WTC11 (cell line): ENCODE measurements at regions not wholly inside any gene's neighbourhood (a gene's known extent, or its start where the extent isn't known, plus 50 kb on each side); places are given as distances from the start of the nearest gene placed in this dataset.

Experiments used
- CREB1 ChIP-seq: sonication (generic); formaldehyde crosslinking; IDR thresholded peaks from 2 replicates; pipeline ENCODE4 v1.8.0; 2023; ENCODE audit warnings: mild to moderate bottlenecking, missing genetic modification reagents
- JUN ChIP-seq: sonication (generic); formaldehyde crosslinking; IDR thresholded peaks from 2 replicates; pipeline ENCODE4 v1.8.0; 2023; ENCODE audit warnings: mild to moderate bottlenecking, missing genetic modification reagents
- ZNF121 ChIP-seq: sonication (generic); formaldehyde crosslinking; IDR thresholded peaks from 2 replicates; pipeline ENCODE4 v1.8.0; 2023; ENCODE audit warnings: missing genetic modification reagents
- TF ChIP-seq, protein P1 (sequence below): fragments of 200-600 bp; IDR thresholded peaks from 2 replicates; pipeline ENCODE4 v1.8.0; 2022; ENCODE audit warnings: antibody characterized with exemption

DNA sequence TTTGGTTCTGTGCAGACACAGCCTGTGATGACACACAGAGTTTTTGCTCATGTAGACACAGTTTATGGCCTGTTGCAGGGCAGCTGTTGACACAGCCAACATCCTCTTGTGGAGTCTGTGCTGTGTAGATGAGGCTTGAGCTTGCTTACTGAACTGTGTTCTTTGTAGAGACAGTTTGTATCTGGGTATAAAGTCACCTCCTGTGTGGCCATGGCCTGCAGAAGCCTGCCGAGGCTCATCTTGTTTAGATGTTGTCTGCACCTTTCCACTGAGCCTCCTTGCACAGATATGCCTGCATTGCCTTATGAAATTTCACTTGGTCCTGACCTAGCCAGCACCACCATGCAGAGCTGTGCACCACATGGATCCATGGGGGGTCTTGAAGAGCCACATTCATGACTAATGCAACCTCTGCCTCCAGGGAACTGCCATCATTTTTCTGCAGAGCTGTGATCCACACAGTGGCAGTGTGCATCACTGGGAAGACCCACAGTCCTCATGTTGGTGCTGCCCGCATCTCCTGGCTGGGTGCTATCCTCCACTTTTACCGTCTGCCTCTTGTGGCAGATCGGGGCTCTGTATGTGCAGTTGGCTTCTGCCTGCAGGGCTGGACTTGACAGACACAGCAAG, 198.0 kb upstream of the MAMLD1 start:
- TF ChIP-seq, protein P1, sequence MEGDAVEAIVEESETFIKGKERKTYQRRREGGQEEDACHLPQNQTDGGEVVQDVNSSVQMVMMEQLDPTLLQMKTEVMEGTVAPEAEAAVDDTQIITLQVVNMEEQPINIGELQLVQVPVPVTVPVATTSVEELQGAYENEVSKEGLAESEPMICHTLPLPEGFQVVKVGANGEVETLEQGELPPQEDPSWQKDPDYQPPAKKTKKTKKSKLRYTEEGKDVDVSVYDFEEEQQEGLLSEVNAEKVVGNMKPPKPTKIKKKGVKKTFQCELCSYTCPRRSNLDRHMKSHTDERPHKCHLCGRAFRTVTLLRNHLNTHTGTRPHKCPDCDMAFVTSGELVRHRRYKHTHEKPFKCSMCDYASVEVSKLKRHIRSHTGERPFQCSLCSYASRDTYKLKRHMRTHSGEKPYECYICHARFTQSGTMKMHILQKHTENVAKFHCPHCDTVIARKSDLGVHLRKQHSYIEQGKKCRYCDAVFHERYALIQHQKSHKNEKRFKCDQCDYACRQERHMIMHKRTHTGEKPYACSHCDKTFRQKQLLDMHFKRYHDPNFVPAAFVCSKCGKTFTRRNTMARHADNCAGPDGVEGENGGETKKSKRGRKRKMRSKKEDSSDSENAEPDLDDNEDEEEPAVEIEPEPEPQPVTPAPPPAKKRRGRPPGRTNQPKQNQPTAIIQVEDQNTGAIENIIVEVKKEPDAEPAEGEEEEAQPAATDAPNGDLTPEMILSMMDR: no peak
- TF ChIP-seq CREB1 (CRISPR knock-in tag) (no peak), JUN (no peak), ZNF121 (no peak)
